Neural cell (in vitro differentiated cells): ENCODE measurements at regions not wholly inside any gene's neighbourhood (a gene's known extent, or its start where the extent isn't known, plus 50 kb on each side); places are given as distances from the start of the nearest gene placed in this dataset.

ENCODE experiments used
- H2AFZ ChIP-seq: fragments of 200-600, 300-800 bp; sonication (generic), shearing (Covaris generic); 2 replicates; pipeline ENCODE4 v1.6.0; 2014; ENCODE audit warnings: low read depth, mild to moderate bottlenecking, antibody characterized with exemption, low read length, moderate library complexity
- H3F3A ChIP-seq: fragments of 200-600 bp; shearing (Covaris generic); 2 replicates; pipeline ENCODE4 v1.6.1; 2016; ENCODE audit warnings: mild to moderate bottlenecking, moderate library complexity, mixed read lengths, antibody characterized with exemption, low read length; ENCODE audit not compliant: insufficient read depth, poor library complexity, severe bottlenecking
- H3K27ac ChIP-seq: fragments of 200-600, 300-800 bp; sonication (generic), shearing (Covaris generic); 2 replicates; pipeline ENCODE4 v1.5.1; 2014; ENCODE audit warnings: mild to moderate bottlenecking, low read length, moderate library complexity
- H3K27me3 ChIP-seq: fragments of 300-800, 200-600 bp; sonication (generic), shearing (Covaris generic); 2 replicates; pipeline ENCODE4 v1.6.0; 2014; ENCODE audit warnings: mild to moderate bottlenecking, low read depth, low read length, moderate library complexity; ENCODE audit not compliant: insufficient read depth
- H3K36me3 ChIP-seq: fragments of 300-800, 200-600 bp; sonication (generic), shearing (Covaris generic); 2 replicates; pipeline ENCODE4 v1.5.1; 2014; ENCODE audit warnings: mild to moderate bottlenecking, antibody characterized with exemption, low read length, moderate library complexity; ENCODE audit not compliant: insufficient read depth
- H3K4me2 ChIP-seq: fragments of 300-800, 200-600 bp; sonication (generic), shearing (Covaris generic); 2 replicates; pipeline ENCODE4 v1.6.0; 2014; ENCODE audit warnings: mild to moderate bottlenecking, low read length
- H3K4me3 ChIP-seq: fragments of 300-800, 200-600 bp; sonication (generic), shearing (Covaris generic); 2 replicates; pipeline ENCODE4 v1.5.1; 2014; ENCODE audit warnings: mild to moderate bottlenecking, low read length, moderate library complexity
- H3K79me2 ChIP-seq: fragments of 200-600 bp; shearing (Covaris generic); replicated peaks from 2 replicates; pipeline ENCODE4 v1.6.0; 2014; ENCODE audit warnings: mild to moderate bottlenecking, low read length, moderate library complexity; ENCODE audit not compliant: insufficient read depth
- H3K9ac ChIP-seq: fragments of 300-800, 200-600 bp; sonication (generic), shearing (Covaris generic); 2 replicates; pipeline ENCODE4 v1.6.1; 2016; ENCODE audit warnings: mild to moderate bottlenecking, low read length, mixed read lengths
- H3K9me2 ChIP-seq: fragments of 200-600 bp; shearing (Covaris generic); 2 replicates; pipeline ENCODE4 v1.6.1; 2016; ENCODE audit warnings: mild to moderate bottlenecking, low read length, mixed read lengths; ENCODE audit not compliant: insufficient read depth
- H3K9me3 ChIP-seq: fragments of 200-600, 300-800 bp; sonication (generic), shearing (Covaris generic); 2 replicates; pipeline ENCODE4 v1.6.1; 2016; ENCODE audit warnings: mild to moderate bottlenecking, mixed run types, low read length, moderate library complexity, mixed read lengths
- H4K20me1 ChIP-seq: fragments of 200-600 bp; shearing (Covaris generic); 2 replicates; pipeline ENCODE4 v1.6.1; 2016; ENCODE audit warnings: mild to moderate bottlenecking, mixed run types; ENCODE audit not compliant: insufficient read depth
- EP300 ChIP-seq: fragments of 450-650 bp; conservative IDR thresholded peaks from 2 replicates; pipeline ENCODE4 v1.6.1; 2014; ENCODE audit warnings: antibody characterized with exemption, mild to moderate bottlenecking, moderate library complexity; ENCODE audit not compliant: poor library complexity, severe bottlenecking
- EZH2 ChIP-seq: fragments of 200-600, 300-800 bp; shearing (Covaris generic), sonication (generic); IDR thresholded peaks from 2 replicates; pipeline ENCODE4 v1.6.1; 2014; ENCODE audit warnings: antibody characterized with exemption, low read length, borderline replicate concordance, mild to moderate bottlenecking; ENCODE audit not compliant: insufficient read depth, poor library complexity, severe bottlenecking
- MXI1 ChIP-seq: fragments of 450-650 bp; conservative IDR thresholded peaks from 2 replicates; pipeline ENCODE4 v1.6.1; 2014; ENCODE audit warnings: antibody characterized with exemption, mild to moderate bottlenecking; ENCODE audit not compliant: poor library complexity, severe bottlenecking
- POLR2AphosphoS5 ChIP-seq: IDR thresholded peaks from 2 replicates; pipeline ENCODE4 v1.6.1; 2012
- RAD21 ChIP-seq: fragments of 450-650 bp; conservative IDR thresholded peaks from 2 replicates; pipeline ENCODE4 v1.6.1; 2014; ENCODE audit warnings: antibody characterized with exemption, mild to moderate bottlenecking, moderate library complexity
- SMC3 ChIP-seq: fragments of 450-650 bp; conservative IDR thresholded peaks from 2 replicates; pipeline ENCODE4 v1.6.1; 2014; ENCODE audit warnings: antibody characterized with exemption, mild to moderate bottlenecking, moderate library complexity; ENCODE audit not compliant: poor library complexity
- TAF1 ChIP-seq: IDR thresholded peaks from 2 replicates; pipeline ENCODE4 v1.6.1; 2012; ENCODE audit warnings: low read depth
- TF ChIP-seq, protein P1 (sequence below): IDR thresholded peaks from 2 replicates; pipeline ENCODE4 v1.6.1; 2012; ENCODE audit warnings: borderline replicate concordance
- TF ChIP-seq, protein P2 (sequence below): fragments of 450-650 bp; IDR thresholded peaks from 2 replicates; pipeline ENCODE4 v1.5.1; 2014; ENCODE audit warnings: antibody characterized with exemption, mild to moderate bottlenecking, moderate library complexity; ENCODE audit not compliant: poor library complexity, severe bottlenecking

DNA sequence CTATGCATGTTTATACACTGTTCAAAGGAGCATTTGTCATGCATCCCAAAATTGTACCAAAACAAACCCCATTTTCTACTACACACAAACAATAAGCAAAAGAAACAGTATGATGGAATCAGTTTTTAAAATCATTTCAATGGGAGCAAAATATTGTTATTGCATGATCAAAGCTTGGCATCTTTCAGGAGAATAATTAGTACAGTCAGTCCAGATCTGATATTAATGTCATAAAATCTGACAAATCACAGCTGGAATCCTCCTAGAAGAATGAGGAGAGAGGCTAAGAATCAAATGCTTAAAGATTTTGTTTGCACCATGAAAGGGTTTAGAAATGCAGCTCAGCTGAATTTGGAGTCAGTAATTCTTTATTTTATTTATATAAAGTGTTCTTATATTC lies 229.7 kb upstream of the SEMA3E start:
- no peaks in the 10 kb centered on the region for H3K27me3 ChIP-seq
- no peaks in the 10 kb centered on the region for H3K79me2 ChIP-seq
- H2AFZ ChIP-seq: no peak overlapping the region
- TF ChIP-seq TAF1 (no peak), RAD21 (no peak), EP300 (no peak), POLR2AphosphoS5 (no peak)
- TF ChIP-seq, protein P1, sequence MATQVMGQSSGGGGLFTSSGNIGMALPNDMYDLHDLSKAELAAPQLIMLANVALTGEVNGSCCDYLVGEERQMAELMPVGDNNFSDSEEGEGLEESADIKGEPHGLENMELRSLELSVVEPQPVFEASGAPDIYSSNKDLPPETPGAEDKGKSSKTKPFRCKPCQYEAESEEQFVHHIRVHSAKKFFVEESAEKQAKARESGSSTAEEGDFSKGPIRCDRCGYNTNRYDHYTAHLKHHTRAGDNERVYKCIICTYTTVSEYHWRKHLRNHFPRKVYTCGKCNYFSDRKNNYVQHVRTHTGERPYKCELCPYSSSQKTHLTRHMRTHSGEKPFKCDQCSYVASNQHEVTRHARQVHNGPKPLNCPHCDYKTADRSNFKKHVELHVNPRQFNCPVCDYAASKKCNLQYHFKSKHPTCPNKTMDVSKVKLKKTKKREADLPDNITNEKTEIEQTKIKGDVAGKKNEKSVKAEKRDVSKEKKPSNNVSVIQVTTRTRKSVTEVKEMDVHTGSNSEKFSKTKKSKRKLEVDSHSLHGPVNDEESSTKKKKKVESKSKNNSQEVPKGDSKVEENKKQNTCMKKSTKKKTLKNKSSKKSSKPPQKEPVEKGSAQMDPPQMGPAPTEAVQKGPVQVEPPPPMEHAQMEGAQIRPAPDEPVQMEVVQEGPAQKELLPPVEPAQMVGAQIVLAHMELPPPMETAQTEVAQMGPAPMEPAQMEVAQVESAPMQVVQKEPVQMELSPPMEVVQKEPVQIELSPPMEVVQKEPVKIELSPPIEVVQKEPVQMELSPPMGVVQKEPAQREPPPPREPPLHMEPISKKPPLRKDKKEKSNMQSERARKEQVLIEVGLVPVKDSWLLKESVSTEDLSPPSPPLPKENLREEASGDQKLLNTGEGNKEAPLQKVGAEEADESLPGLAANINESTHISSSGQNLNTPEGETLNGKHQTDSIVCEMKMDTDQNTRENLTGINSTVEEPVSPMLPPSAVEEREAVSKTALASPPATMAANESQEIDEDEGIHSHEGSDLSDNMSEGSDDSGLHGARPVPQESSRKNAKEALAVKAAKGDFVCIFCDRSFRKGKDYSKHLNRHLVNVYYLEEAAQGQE: no peak
- H3K27ac ChIP-seq: no peak overlapping the region
- no peaks in the 10 kb centered on the region for H3K9me3 ChIP-seq
- H3K9ac ChIP-seq: no peak overlapping the region
- H3K4me3 ChIP-seq: no peak overlapping the region
- H3K36me3 ChIP-seq: no peaks in the 10 kb centered on the region
- H3K9me2 ChIP-seq: no peaks in the 10 kb centered on the region
- no peak overlapping the region for H3K4me2 ChIP-seq
- H4K20me1 ChIP-seq: no peaks in the 10 kb centered on the region
- no peaks in the 10 kb centered on the region for H3F3A ChIP-seq

DNA sequence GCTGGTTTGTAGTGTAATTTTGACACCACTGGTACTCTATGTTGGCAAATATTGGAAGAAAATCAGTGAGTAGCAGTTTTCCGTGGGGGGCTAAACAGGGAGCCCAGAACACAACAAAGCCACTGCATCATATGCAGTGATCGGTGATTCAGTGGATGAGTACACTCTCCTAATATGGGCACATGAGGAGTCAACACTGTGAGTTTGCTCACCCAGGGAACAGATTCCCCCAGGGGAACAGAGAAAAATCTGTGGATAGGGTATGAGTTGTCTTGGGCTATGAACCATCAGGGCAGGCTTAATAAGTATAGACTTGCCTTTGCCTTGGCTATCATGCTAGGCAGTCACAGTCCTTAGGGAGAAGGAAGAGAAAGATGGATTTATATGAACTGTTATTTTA lies 227.7 kb upstream of the SEMA3E start:
- H3K9me3 ChIP-seq: no peaks in the 10 kb centered on the region
- H3K27ac ChIP-seq: no peak overlapping the region
- H3K79me2 ChIP-seq: no peaks in the 10 kb centered on the region
- no peaks in the 10 kb centered on the region for H3F3A ChIP-seq
- no peaks in the 10 kb centered on the region for H4K20me1 ChIP-seq
- H3K9me2 ChIP-seq: no peaks in the 10 kb centered on the region
- H3K36me3 ChIP-seq: no peaks in the 10 kb centered on the region
- H3K4me2 ChIP-seq: no peak overlapping the region
- no peak overlapping the region for H3K9ac ChIP-seq
- TF ChIP-seq, protein P2, sequence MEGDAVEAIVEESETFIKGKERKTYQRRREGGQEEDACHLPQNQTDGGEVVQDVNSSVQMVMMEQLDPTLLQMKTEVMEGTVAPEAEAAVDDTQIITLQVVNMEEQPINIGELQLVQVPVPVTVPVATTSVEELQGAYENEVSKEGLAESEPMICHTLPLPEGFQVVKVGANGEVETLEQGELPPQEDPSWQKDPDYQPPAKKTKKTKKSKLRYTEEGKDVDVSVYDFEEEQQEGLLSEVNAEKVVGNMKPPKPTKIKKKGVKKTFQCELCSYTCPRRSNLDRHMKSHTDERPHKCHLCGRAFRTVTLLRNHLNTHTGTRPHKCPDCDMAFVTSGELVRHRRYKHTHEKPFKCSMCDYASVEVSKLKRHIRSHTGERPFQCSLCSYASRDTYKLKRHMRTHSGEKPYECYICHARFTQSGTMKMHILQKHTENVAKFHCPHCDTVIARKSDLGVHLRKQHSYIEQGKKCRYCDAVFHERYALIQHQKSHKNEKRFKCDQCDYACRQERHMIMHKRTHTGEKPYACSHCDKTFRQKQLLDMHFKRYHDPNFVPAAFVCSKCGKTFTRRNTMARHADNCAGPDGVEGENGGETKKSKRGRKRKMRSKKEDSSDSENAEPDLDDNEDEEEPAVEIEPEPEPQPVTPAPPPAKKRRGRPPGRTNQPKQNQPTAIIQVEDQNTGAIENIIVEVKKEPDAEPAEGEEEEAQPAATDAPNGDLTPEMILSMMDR: no peak
- no peak for TF ChIP-seq SMC3
- no peak for TF ChIP-seq POLR2AphosphoS5
- no peak for TF ChIP-seq TAF1
- no peak for TF ChIP-seq MXI1
- no peak for TF ChIP-seq EP300
- no peak for TF ChIP-seq RAD21
- TF ChIP-seq, protein P1: no peak
- TF ChIP-seq EZH2: no peak
- H3K27me3 ChIP-seq: no peaks in the 10 kb centered on the region
- no peak overlapping the region for H3K4me3 ChIP-seq
- H2AFZ ChIP-seq: no peak overlapping the region
